GM18873 (cell line): ENCODE measurements at regions not wholly inside any gene's neighbourhood (a gene's known extent, or its start where the extent isn't known, plus 50 kb on each side); places are given as distances from the start of the nearest gene placed in this dataset.
"Not testable (repeated sequence)": the region's sequence is repeated elsewhere in the genome, so short reads cannot be mapped to it uniquely, and the experiment has no call there.

Source experiments
- ATAC-seq: cut with Tn5 transposase; IDR thresholded peaks from one replicate; pipeline ENCODE4 v1.9.1; 2021; ENCODE audit warnings: mild to moderate bottlenecking, moderate library complexity, moderate number of reproducible peaks; ENCODE audit not compliant: unreplicated experiment, low FRiP score

DNA sequence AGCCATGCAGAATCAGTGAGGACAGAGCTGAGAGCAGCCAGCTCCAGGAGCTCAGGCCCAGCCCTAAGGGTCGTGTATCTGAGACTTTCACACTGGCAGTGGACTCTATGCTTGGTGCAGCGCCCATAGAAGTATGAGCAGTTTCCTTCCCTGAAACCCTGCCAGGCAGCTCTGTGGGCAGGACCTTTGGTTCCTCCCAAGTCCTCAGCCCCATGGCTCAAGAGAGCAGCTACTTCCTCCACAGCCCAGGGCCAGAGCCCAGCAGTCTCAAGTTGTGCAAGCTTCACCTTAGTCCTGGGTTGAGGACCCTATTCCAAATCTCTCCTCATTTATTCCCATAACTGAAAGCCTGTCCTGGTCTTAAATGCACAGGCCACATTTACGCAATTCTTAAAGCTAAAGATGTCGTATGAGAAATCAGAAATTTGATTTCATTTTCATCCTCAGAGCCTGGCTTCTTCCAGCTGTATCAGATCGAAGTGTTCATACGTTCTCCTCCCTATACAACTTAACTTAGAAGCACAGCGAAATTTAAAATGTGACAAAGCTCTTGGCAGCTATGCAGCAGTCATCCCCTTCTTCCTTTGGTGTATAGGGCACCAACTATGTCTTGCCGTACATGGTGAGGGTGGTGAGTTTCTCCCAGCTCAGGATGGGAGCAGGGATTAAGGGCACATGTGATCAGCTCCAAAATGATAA, 1337.1 kb downstream of the RPIA start:
- ATAC-seq, result not testable (repeated sequence)

- ATAC-seq, result not testable (repeated sequence)
Observed at GRCh38 chr2:90029080-90029428, 1337.6 kb downstream of the RPIA start.

- ATAC-seq, result not testable (repeated sequence)
Observed at GRCh38 chr2:90032269-90032668, 1340.8 kb downstream of the RPIA start.

DNA sequence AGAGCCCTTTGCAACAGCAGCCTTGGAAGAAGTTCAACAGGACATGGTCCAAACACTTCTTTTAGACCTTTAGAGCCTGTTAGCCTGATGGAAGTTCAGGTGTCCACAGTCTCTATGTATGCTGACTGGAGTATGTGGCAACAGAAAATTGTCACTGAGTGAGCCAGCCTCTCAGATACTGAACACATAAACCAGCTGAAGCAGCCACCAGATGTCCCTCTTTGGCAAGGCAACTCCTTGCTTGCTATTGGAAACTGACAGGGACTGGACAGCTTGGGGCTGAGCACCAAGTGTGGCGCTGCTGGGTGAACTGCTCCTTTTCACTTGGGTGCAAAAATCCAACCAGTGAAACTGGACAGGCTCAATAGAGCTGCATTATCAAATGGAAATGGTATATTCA, 1344.9 kb downstream of the RPIA start:
- ATAC-seq, result not testable (repeated sequence)

- ATAC-seq, result not testable (repeated sequence)
Observed at GRCh38 chr2:90039093-90039492, 1347.6 kb downstream of the RPIA start.

DNA sequence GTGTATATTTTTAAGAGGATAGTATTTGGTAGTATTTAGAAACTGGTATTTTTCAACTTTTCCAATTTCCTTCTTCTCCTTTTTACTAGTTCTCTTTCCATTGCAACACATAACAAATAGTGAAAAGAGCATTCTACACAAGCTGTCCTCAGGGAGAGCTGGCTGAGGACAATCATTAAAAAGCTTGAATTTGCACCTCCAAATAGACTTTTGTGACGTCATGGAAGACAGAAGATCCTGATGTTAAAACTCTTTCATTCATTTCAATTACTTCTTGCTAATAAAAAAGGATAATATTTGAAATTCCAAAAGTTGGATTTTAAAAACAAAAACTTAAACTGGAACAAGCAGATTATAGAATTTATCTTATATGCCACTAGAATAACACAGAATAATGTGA, 1356.3 kb downstream of the RPIA start:
- ATAC-seq, result not testable (repeated sequence)

DNA sequence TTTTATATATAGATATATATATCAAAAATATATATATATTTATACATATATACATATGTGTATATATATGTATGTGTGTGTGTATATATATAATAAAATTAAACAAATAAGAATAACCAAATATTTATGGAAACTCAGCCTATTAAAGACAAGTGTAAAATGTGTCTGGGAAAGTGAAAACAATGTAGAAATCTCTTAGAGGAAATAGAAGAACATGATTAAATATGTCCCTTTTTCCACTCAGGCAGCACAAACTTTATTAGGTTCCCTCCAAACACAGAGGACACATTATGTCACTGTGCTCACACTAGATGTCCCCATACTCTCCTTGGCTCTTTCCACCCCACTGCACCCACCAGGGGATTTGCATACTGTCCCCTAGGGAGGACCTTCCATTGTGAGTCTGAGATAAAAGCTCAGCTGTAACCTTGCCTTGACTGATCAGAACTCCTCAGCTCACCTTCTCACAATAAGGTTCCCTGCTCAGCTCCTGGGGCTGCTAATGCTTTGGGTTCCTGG, 1360.7 kb downstream of the RPIA start:
- ATAC-seq, result not testable (repeated sequence)

DNA sequence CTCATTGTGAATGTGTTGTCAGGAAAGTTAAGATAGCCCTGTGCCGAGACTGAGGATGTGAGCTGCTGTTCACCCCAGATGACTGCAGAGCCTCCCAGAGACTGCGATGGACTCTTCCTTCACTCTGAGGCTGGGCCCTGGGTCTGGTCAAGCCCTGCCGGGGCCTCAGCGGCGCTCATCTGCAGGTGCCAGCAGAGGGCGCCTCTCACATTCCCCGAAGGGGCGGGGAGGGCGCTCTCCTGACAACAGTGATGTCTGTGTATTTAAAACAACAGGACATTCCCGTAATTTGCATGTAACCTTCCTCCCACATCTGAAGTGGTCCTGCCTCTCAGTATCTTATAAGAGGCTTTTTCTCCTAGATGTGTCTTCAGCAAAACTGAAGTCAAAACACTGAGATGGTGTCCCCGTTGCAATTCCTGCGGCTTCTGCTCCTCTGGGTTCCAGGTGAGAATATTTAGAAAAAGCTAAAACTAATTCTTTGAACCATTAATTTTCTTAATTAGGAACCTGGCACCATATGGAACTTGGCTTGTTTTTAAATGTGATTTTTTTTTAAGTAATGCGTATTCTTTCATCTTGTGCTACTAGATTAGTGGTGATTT, 1377.9 kb downstream of the RPIA start:
- no peak for ATAC-seq

DNA sequence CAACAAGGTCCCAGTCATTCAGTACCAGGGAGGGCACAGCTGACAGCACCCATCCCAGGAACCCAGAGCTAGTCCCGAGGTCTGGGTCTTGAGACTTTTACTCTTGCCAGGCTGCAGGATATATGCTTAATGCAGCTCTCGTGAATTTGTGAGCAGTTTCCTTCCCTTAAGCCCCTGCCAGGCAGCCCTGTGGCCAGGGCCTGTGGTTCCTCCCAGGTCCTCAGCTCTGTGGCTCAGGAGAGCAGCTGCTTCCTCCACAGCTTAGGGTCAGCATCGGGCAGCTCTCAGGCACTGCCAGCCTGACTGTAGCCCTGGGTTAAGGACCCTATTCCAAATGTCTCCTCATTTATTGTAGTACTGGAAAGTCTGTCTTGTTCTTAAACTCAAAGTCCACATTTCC, 1384.8 kb downstream of the RPIA start:
- ATAC-seq, result no peak

- no peak for ATAC-seq
Observed at GRCh38 chr2:90077948-90078347, 1386.5 kb downstream of the RPIA start.

DNA sequence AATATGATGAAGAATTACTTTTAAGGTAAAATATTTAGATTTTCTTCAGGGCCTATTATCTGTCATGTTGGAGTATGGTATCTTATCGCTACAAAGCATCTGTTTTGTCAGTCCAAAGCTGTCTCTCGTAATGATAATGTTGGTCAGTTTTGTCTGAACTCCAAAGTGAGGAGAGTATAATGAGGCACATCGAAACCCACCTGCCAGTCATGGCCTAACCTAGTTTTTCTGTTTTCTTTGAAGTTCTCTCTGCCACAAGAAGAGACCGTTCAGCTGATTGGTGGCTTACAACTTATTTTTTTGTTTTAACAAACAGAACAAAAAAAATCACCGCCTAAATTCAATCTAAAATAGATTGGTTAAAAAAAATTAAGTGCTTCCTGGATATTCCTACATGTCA, 1387.9 kb downstream of the RPIA start:
- no peak for ATAC-seq

DNA sequence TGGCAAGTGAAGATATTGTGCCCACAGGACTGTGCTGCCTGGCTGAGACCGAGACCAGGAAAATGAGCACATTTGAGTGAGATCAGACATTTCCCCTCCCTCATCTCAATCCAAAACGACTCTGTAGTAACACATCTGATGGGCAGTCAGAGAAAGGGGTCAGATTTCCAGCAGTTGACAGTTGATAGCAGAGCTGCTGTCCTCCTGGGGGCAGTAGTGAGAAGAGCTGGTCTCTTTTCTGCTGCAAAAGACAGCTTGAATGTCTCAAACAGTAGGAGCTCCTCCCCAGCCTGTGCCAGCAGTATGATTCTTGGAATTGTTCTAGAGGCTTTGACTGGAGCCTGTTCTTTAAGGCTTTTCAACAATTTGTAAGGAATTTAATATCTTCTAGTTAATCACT, 1396.3 kb downstream of the RPIA start:
- not testable (repeated sequence) for ATAC-seq

DNA sequence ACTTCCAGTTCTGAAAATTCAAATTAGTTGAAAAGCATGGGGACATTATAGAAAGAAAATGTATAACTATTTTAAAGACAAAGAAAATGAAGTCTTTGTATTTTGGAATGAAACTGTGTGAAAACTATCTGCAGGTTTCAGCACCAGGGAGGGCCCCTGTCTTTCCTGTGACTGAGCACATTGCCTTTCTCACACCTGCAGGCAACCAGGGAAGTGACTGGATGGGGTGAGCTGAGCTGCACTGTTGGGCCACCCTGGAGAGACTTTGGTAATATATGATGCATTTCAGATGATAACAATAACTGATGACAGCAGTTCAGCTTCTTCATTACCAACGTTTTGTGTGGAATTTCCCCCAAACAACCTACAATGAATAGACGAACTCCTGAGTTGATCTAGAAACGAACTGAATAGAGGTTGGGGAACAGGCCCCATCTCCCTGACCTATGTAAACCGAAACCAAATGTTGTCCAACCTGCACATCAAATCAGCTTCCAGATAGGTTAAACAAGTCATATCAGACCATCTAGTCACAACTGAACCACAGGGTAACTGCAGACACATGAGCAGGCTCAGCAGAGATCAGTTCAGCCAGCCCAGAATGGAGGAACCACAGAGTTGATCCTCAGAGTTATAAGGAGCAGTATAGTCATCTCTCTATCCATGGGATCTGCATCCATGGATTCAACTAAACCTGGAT, 1402.2 kb downstream of the RPIA start:
- not testable (repeated sequence) for ATAC-seq

- not testable (repeated sequence) for ATAC-seq
Observed at GRCh38 chr2:90097617-90098016, 1406.1 kb downstream of the RPIA start.

DNA sequence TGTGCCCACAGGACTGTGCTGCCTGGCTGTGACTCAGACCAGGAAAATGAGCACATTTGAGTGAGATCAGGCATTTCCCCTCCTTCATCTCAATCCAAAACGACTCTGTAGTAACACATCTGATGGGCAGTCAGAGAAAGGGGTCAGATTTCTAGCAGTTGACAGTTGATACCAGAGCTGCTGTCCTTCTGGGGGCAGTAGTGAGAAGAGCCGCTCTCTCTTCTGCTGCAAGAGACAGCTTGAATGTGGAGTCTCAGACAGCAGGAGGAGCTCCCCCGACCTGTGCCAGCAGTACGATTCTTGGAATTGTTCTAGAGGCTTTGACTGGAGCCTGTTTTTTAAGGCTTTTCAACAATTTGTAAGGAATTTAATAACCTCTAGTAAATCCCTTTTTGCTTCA, 1413.7 kb downstream of the RPIA start:
- ATAC-seq, result not testable (repeated sequence)

GRCh38 chr2:90123409-90123808, 1431.9 kb downstream of the RPIA start:
- not testable (repeated sequence) for ATAC-seq

DNA sequence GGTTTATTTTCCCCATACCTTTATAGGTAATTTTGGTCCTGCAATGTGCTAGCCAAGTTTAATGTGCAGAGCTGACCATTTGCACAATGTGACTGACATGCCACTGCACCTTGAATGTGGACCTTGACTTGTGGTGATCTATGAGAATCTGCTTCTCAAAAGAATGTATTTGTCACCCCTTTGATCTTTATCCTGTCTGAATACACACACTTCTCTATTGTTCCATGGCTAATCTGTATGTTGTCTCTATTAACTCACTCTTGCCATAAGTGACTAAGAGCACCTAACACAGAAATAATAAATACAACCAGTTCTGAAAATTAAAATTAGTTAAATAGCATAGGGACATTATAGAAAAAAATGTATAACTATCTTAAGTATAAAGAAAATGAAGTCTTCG, 1447.6 kb downstream of the RPIA start:
- ATAC-seq, result not testable (repeated sequence)

GRCh38 chr2:90141558-90141957, 1450.1 kb downstream of the RPIA start:
- ATAC-seq, result not testable (repeated sequence)

DNA sequence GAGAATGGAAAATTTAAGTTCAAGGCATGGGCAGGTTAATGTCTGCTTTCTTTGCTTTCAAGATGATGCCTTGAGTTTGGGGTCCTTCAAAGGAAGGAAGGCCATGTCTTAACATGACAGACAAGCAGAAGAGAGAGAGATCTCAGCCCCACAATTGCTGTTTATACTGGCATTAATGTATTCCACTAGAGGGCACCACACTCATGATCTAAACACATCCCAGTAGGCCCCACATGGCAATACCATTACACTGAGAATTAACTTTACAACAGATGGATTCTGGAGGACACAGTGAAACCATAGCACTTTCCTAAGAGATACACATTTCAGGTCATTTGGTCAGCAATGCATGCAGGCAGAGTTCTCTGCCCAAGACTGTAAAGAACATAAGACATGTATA, 1460.3 kb downstream of the RPIA start:
- ATAC-seq, result not testable (repeated sequence)

DNA sequence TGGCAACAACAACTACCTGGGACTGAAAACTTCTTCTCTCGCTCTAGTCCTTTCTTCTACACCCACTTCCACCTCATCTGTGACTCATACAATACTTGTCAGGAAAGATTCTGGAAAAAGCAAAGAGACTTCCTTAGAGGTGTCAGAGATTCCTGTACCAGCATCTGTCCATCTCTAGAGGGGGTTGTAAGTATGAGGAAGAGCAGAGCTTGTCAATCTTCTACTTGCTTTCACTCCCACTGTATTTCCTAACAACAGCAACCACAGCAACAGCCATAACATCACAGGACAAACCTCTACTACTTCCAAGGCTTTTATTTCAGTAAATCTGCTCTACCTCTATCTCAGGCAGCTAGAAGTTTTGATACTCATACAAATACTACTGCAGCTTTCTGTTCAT, 1479.5 kb downstream of the RPIA start:
- ATAC-seq, result not testable (repeated sequence)

- not testable (repeated sequence) for ATAC-seq
Observed at GRCh38 chr2:90173081-90173480, 1481.6 kb downstream of the RPIA start.
